ENCODE measurements at regions not wholly inside any gene's neighbourhood (a gene's known extent, or its start where the extent isn't known, plus 50 kb on each side); places are given as distances from the start of the nearest gene placed in this dataset.

DNA sequence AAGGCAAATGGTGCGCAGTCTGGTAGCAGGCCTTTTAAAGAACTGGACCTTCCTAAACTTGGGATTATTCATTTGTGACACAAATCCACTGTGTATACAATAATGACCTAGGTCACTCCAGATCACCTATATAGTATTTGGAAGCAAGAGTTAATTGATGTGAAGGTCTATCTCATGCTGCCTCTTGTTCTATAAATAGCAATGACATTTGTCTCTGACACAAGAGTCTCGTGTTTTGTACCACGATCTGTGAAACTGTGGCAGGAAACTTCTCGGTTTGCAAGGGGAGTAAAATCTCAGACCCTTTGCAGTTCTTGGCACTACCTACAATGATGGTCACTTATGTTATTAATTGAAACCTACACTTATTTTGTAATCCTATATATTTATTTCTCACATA lies 1408.4 kb downstream of the PCDH7 start:
- DNase-seq = no peak

DNA sequence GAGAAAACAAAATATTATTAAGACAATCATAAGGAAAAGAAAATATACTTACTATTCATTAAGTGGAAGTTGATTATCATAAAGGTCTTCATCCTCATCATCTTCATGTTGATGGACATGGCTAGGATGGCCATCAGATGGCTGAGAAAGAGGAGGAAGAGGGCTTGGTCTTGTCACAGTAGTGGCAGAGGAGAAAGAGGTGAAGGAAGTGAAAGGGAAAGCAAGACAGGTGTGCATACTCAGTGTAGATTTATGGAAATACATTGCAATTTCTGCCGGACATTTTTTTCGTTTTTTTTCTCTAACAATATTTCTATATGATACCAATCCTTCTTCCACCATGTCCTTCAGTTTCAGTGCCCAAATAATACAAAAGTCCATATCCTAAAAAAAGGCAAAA lies 1409.8 kb downstream of the PCDH7 start:
- DNase-seq = no peak

DNA sequence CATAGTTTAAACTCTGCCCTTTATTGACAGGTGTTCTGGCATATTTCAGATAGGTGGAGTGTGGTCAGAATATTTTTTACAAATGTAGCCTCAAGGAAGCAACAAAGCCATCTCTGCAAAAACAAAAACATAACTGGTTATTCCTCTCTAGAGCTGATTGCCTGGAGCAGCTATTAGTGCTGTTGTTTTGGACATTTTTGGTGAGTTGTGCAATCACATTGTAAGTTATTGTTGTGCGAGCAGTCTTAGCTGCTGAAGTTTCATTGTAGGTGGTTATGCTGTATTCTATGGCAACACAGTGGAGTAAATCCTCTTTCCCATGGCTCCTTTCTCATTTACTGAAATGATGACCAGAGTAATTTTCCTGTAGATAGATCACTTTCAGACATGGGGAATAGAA lies 1413.0 kb downstream of the PCDH7 start:
- DNase-seq = no peak

DNA sequence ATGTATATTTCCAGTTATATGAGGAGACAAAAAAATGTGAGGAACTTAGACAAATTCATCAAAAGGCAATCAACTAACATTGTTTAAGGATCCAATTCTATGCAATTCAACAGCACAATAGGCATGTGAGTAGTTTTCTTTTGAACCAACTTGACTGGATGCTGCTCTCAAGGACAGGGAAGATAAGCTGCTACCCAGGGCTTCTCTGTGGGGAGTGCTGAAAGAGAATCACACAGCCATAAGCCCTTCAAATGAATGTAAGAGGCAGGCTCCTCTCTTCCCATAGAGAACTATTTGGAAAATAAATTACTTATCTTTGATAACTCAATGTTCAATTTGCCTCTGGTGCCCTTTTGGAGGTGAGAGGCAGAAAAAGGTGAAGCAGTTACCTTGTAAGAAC lies 1413.6 kb downstream of the PCDH7 start:
- DNase-seq = no peak

DNA sequence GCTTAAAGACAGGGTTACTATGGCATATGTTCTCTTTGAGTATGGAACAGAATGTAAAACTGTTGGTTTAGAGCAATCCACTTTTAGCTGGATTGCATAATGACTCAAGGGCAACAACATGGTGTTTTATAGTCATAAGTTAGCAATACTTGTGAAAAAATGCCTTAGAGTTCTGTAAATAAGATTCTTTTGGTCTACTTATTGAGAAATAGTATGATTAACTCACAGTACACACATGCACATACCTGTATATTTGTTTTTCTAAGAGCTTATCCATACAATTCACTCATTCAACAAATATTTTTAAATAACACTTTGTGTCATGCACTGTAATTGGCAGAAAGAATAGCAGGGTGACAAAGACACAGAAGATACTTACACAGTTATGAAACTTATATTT lies 1415.5 kb downstream of the PCDH7 start:
- DNase-seq = no peak

DNA sequence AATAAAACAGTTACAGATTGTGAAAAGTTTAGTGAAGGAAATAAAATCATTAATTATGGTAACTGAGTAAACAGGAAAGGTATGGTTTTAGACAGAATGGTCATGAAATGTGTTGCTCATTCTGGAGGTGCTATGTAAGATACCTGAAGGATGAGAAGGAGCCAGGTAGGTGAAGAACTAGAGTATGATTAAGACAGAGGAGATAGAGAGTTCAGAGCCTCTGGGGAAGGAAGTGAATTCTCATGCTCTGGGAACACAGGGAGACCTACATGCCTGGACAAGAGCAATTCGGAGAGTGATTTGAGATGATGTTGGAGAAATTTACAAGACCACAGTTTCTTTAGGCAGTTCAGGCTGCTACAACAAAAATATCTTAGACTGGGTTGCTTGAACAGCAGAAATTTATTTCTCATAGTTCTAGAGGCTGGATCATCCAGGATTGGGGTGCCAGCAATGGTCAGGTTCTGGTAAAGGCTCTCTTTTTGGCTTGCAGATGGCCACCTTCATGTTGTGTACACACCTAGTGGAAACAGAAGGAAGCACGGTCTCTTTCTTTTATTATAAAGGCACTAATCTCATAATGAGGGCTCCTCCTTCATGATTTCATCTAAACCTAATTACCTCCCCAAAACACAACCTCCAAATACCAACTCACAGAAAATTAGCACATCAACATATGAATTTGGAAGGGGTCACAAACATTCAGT lies 1416.1 kb downstream of the PCDH7 start:
- DNase-seq = no peak

DNA sequence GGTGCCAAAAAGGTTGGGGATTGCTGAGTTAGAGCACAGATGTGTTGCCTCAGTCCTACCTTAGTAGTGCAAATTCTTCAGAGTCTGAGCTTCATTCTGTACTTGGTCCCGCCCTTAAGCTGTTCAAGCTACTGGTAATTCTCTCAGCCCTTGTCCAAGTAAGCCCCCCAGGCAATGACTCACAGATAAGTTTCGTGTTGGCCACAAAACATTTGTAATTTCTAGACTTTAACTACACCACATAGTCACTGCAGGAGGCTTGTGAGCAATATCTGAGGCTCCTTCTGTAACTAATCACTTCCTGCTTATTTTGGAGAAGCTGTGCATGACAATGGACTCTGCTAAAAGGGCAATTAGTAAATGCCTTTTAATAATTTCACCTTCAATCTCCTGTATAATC lies 1420.5 kb downstream of the PCDH7 start:
- DNase-seq = no peak

DNA sequence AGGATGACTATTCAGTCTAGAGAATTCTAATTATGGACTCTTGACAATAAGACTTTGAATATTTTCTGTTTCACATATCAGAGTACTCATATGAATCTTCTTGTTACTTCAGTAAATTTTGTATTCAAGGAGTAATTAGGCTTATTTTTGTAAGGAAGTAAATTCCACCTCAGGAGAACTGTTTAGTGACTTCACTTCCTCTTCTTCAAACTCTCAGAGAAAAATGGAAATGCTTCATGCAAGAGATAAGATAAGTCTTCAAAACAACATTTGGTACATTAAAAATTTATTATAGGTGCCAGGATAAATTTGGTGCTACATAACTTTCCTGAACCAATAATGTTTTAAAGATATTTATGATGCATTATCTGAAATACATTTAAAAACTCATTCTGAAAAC lies 1421.9 kb downstream of the PCDH7 start:
- no peak for DNase-seq

DNA sequence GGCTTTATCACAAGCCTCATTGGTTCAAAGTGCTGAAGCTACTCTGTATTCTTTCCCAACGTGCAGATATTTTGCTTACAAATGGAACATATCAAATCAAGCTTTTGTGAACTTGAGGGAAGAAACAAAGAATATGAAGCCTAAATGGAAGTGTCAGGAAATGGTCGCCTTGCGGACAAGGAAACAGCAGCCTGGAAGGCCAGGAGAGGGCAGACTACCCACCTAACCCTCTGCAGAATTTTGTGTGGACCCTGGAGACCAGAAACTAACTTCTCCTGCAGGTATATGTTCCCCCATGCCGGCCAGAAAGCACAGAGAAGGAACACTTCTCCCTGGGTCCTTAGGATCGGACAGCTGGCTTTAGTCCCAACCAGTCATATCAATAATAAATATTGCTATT lies 1425.8 kb downstream of the PCDH7 start:
- DNase-seq = no peak

DNA sequence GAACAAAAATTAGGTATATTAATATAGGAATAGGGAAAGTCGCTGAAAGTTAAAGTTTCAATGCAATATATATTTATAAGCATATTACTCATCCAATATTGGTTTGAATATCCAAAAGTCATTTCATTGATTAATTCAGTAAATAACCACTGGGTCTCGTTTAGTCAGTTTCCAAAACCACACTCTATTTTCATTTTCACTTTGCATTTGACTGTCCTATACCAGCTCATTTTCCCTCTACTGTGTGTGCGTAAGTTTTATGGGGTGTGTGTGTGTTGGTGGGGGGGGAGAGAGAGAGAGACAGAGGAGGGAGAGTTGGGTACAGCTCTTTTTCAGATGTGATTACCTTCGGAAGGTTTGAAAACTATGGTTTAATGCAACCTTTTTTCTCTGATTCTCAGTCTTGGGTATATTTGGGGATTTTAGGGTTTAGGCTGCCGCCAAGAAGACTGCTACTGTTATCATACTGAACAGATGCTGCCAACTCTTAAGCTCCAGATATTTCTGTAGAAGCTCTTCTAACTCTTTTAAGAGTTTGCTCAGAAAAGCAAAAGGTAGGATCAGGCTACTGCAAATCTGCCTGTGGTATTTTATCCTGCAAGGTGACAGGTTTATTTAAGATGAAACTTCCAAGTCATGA lies 1427.4 kb downstream of the PCDH7 start:
- DNase-seq = no peak

DNA sequence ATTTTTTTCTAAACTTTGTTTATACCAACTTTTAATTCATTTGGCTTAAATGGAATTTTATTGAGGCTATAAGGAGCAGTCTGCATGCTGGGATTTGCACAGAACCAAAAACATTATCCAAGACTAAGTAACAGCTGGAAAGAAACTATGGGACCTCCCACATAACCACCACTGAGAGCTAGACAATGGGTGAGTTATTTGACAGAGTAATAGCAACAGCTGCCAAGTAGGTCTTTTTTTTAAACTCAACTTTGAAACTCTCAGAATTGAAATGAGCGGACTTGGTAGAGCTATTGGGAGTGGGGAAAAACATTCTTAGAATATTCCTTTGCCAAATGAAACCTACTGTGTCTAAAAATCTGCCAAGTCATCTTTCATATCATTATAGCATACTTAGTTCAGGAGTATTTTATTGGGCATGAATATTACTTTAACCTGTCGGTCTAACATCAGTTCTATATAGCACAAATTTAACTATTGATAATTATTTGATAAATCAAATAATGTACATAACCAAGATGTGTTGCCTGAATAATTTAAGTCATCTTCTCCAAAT lies 1428.0 kb downstream of the PCDH7 start:
- no peak for DNase-seq

DNA sequence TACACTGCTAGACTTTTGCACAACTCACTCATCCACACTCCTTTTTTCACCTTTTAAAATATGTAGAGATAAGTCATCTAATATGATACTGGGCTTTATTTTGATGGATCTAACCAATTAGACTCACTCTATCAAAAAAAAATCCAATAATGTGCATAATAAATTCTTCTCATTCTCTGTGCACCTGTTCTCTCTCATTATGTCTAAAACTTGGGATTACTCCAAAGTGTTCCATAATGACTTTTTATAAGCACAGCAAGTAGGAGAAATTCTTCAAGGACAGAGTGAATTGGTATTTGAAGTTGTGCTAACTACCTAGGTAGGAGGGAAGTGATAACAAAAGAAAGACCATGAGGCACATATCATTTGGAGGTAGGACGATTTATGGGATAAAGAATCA lies 1438.8 kb downstream of the PCDH7 start:
- DNase-seq = no peak

DNA sequence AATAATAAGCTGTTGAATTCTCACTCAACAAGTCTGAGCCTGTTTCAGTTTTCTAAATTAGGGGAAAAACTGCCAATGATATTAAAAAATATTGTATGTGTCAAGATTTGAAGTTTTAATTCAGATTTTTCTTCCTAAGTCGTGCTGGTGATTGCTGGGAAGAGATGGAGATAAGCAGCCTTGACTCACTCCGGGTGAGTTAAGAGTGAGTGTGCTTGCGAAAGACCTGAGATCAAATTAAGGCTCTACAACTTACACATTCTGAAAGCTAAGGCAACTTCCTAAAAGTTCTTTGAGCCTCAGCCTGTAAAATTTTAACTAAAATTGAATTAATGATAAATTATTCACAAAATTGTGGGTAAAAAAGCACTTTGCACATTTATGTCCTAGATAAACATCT lies 1441.2 kb downstream of the PCDH7 start:
- DNase-seq = no peak

DNA sequence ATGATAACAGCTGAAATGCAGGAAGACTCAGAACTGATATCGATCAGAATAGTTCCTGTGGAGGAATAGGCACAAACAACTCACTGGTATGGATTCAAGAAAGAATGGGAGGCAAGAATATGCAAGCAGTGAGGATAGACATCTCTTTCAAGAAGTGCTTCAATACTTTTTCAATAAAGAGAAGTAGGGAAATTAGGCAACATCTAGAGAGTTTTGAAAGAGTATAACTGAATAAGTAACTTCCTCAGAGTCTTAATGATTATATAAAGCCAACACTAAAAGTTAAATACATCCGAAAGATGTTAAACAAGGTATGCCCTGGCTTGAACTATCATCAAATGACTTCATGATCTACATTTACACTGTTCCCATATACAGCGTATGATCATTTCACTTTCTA lies 1443.0 kb downstream of the PCDH7 start:
- no peak for DNase-seq

DNA sequence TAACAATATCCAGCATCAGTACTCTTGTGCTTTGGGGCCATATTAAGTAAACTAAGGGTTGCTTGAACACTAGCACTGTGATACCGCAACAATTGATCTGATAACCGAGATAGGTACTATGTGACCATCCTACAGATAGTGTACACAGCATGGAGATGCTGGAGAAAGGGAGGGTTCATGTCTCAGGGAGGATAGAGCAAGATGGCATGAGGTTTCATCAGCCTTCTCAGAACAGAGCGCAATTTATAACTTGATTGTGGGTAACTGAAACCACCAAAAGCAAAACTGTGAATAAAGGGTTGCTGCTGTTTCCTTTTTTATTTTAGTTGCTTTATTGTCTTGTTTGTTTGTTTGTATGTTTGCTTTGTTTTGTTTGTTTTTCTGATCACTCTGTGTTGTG lies 1449.7 kb downstream of the PCDH7 start:
- DNase-seq = no peak

DNA sequence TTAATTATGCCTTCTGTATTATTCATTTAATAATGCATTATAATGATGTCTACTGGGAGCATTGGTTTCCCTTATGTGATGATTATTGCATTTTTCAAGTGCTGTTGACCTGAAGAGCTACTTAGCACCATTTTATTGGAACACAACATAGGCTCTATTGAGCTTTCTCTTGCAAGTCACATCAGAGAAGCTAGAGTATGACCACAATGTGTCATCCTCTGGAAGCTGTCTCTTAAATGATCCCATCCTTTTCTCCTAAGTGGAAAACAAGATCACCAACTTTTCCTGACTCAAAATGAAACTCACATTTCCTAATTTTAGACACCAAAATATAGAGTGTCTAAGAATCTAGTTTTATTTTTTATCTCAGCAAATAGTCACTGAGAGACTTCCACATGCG lies 1451.9 kb downstream of the PCDH7 start:
- no peak for DNase-seq

DNA sequence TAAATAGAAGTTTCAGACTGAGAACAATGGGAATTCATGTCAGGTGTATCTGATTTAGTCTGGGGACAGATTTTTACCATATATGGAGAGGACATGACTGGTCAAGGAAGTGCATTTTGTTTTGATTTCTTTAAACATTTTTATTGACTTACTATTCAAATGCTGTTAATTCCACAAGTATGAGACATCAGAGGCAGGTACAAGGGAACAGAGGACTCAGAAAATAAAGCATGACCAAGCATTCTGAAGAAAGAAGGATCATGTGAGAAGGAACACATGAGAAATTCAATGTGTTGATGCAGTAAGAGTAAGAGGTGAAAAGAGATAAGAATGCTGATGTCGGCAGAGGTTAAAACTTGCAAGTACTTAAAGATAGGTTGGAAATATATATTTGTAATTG lies 1452.6 kb downstream of the PCDH7 start:
- DNase-seq = no peak

DNA sequence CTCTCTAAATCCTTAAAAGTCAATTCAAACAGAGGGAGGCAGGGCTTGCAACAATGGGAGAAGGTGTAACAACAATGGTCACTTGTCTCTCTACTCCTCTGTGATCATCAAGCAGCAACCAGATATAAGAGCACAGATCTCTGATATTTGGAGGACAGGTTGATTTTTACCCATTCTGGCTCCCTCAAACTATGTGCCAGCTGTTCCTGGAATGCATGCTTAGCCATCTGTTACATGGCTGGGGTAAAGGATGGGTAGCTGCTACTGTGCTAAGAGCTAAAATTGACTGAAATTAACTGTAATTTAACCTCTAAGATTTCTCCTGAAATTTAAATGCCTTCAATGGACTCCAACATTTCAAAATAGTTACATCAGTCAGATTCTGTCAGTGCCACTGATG lies 1459.9 kb downstream of the PCDH7 start:
- DNase-seq = no peak

DNA sequence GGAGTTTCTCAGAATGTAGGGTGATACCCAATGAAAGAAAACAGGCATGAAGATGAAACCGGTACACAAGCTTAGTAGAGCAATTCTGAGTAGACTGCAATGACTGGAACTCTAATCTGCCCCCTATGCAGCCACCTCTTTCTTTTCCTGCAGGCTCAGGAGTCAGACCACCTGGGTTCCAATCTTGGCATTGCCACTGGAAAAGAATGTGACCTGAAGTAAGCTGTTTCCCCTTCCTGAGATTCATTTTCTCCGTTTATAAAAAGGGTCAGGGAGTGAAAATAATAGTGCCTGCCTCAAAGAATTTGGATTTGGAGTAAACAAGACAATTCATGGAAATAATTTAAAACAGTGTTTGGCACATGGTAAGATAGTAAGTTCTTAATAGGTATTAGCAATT lies 1464.0 kb downstream of the PCDH7 start:
- DNase-seq = no peak

DNA sequence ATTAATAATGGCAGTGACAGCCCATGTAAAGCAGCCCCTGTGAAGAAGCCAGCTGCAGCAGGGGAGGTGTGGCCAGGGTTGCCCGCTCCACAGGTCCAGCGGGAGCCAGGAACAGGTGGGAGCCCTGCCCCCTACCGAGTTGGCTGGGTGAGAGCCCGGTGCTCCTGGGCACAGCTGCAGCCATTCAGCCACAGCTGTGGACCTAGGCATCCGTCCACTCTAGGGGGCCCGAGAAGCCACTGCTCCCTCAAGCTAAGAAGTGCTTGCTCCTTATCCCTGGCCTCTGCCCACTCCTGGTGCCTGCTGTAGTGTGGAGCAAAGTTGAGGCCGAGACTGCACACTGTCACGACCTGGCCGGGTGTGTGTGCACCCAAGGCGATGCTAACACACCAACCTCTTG lies 1469.0 kb downstream of the PCDH7 start:
- DNase-seq = no peak

DNA sequence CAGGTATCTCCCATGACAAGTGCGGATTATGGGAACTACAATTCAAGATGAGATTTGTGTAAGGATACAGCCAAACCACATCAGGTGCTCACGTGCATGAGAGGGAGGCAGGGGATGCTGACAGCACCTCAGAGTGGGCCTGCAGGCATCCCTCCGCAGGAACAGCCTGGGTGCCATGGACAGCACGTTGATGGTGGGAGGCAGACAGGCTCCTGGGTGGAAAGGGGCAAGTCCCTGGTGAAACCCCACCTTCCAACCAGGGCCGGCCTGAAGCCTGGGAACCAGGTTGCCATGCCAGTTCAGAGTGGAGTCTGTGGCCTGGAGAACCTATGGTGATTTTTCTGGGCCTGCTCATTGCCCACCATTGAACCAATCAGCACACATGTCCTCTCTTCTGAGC lies 1469.6 kb downstream of the PCDH7 start:
- DNase-seq = no peak

DNA sequence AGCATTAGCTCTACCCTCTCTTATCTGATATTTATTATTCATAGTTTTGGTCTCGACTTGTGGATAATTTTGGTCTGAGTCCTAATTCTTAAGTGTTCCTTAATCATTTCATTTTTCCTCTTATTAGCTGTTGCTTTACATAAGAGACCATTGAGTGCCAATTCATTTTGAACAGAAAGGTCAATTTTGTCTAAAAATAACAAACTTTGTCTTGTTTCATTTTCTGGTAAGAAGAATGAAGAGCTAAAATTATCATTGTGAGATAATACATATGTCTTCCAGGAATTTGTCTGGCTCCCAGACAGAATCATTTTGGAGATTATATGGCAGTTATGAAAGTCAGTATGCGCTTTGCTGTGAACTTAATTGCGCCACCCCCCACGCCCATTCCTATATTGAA lies 1471.8 kb downstream of the PCDH7 start:
- no peak for DNase-seq

DNA sequence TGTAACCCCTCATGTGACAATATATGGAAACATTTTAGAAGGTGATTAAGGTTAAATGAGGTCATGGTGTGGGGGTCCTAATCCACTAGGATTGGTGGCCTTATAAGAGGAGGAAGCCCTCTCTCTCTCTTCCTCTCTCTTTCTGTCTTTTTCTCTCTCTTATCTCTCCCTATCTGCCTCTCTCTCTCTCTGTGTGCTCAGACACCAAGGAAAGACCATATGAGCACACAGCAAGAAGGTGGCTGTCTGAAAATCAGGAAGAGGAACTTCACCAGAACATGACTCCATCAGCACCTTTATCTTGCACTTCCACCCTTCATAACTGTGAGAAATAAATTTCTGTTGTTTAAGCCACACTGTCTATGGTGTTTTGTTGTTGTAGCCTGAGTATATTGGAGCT lies 1472.2 kb downstream of the PCDH7 start:
- DNase-seq = no peak

DNA sequence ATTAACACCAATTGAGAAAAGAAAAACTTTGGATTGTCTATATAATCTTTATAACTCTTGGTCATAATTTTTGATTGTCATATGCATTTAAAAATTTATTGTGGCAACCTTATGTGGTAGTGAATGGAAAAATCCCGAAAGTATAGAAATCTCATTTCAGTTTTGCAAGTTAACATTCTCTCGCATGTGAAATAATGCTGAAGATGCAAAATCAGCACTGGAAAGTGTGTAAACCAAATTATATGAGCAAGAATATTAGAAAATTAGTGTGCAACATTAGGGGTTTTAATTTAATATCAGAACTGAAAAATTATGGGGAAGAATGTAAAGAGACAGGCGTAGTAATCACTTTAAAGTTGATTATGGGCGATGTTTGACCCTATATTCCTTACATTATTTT lies 1472.8 kb downstream of the PCDH7 start:
- no peak for DNase-seq
